Coronary artery (tissue), 2 donors: ENCODE measurements at regions not wholly inside any gene's neighbourhood (a gene's known extent, or its start where the extent isn't known, plus 50 kb on each side); places are given as distances from the start of the nearest gene placed in this dataset.

Experiments
- DNase-seq: peaks from one replicate; pipeline ENCODE4 v3.0.0-alpha.2; 2017; ENCODE audit warnings: low spot score
- H3K27ac ChIP-seq, 2 donors: fragments of 200-600 bp; sonication (generic); one replicate each; pipeline ENCODE4 v1.5.1; 2016 to 2019
- H3K4me3 ChIP-seq: fragments of 200-600 bp; sonication (generic); 2 replicates; pipeline ENCODE4 v1.5.1; 2016; ENCODE audit warnings: mild to moderate bottlenecking, moderate library complexity
- CTCF ChIP-seq: fragments of 200-600 bp; sonication (generic); IDR thresholded peaks from one replicate; pipeline ENCODE4 v1.5.1; 2019; ENCODE audit warnings: antibody characterized with exemption

- Histone ChIP-seq H3K27ac (no peak overlapping the region), H3K4me3 (no peak overlapping the region)
- TF ChIP-seq CTCF: no peak
- no peak for DNase-seq
These were observed 1484.8 kb upstream of the MIR17HG start for GRCh38 chr13:89862691-89863036.

GRCh38 chr13:89865164-89866064, 1482.1 kb upstream of the MIR17HG start:
- TF ChIP-seq CTCF: no peak
- no peak overlapping the region for H3K27ac ChIP-seq
- H3K4me3 ChIP-seq: no peak overlapping the region
- no peak for DNase-seq

GRCh38 chr13:89869312-89869711, 1478.2 kb upstream of the MIR17HG start:
- no peak for TF ChIP-seq CTCF
- no peak for DNase-seq
- Histone ChIP-seq H3K4me3 (no peak overlapping the region), H3K27ac (no peak overlapping the region)

GRCh38 chr13:89878904-89879303, 1468.6 kb upstream of the MIR17HG start:
- no peak overlapping the region for H3K4me3 ChIP-seq
- DNase-seq: no peak
- H3K27ac ChIP-seq: no peak overlapping the region
- no peak for TF ChIP-seq CTCF

GRCh38 chr13:89880201-89880600, 1467.3 kb upstream of the MIR17HG start:
- TF ChIP-seq CTCF: no peak
- no peak overlapping the region for H3K27ac ChIP-seq
- no peak for DNase-seq
- no peak overlapping the region for H3K4me3 ChIP-seq

- no peak for DNase-seq
- H3K4me3 ChIP-seq: no peak overlapping the region
- H3K27ac ChIP-seq: no peak overlapping the region
- TF ChIP-seq CTCF: no peak
These were observed 1463.5 kb upstream of the MIR17HG start for GRCh38 chr13:89883893-89884448.

GRCh38 chr13:89890806-89891205, 1456.7 kb upstream of the MIR17HG start:
- DNase-seq: no peak
- no peak for TF ChIP-seq CTCF
- H3K27ac ChIP-seq: no peak overlapping the region

More at GRCh38 chr13:89890806-89891205, 1456.7 kb upstream of the MIR17HG start:
- H3K4me3 ChIP-seq: no peak overlapping the region
